ENCODE measurements at regions not wholly inside any gene's neighbourhood (a gene's known extent, or its start where the extent isn't known, plus 50 kb on each side); places are given as distances from the start of the nearest gene placed in this dataset.

DNA sequence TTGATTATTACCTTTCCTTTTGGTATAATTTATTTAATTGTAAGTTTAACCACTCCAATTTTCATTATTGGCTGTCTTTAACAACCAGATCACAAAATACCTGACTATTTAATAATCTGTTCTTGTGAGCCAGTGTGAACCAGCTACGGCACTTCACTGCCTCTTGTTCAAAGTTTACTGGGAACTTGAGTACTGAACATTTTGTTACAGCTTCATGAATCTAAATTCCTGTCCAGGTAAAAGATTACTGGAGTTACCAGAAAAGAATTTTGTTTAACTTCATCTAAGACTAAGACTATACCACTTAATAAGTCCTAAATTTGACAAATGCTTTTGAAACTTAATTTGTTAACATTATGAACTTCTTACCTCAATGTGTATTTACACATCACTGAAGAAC lies 178.3 kb downstream of the FBXO8 start:
- TF ChIP-seq POLR2A (IDR thresholded peaks at IDR 0.05): no peak
- TF ChIP-seq, protein P1, sequence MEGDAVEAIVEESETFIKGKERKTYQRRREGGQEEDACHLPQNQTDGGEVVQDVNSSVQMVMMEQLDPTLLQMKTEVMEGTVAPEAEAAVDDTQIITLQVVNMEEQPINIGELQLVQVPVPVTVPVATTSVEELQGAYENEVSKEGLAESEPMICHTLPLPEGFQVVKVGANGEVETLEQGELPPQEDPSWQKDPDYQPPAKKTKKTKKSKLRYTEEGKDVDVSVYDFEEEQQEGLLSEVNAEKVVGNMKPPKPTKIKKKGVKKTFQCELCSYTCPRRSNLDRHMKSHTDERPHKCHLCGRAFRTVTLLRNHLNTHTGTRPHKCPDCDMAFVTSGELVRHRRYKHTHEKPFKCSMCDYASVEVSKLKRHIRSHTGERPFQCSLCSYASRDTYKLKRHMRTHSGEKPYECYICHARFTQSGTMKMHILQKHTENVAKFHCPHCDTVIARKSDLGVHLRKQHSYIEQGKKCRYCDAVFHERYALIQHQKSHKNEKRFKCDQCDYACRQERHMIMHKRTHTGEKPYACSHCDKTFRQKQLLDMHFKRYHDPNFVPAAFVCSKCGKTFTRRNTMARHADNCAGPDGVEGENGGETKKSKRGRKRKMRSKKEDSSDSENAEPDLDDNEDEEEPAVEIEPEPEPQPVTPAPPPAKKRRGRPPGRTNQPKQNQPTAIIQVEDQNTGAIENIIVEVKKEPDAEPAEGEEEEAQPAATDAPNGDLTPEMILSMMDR (IDR thresholded peaks at IDR 0.05): no peak

All from right lobe of liver (tissue), 4 donors.